DMS 273 (cell line): ENCODE measurements at regions not wholly inside any gene's neighbourhood (a gene's known extent, or its start where the extent isn't known, plus 50 kb on each side); places are given as distances from the start of the nearest gene placed in this dataset.

Experiments used
- DNase-seq: peaks from one replicate; lab custom pipeline; 2025; ENCODE audit not compliant: unreplicated experiment; lab: John Stamatoyannopoulos, UW

- peak; percentile 83 for DNase-seq
These were observed 87.9 kb upstream of the HMCN1 start for GRCh38 chr1:185646202-185646683.

DNA sequence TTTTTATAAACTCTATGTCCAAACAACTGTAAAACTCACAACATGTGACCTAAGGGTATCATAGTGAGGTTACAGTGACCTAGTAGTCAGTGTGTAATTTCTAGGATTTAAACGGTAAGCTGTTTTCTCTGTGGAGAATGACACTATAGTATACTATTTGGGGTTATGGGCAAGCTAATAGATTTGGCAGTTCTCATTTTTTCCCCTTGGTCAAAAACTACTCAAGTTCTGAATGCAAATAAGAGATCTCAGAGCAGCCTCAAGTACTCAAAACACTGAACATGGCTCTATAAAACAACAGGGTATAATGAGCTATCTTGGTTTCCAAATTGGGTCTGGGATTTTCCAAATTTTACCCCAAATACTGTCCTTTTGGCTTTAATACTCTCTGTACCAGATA is 88.5 kb upstream of the HMCN1 start:
- DNase-seq, result no peak

GRCh38 chr1:185645162-185645640 is 89.0 kb upstream of the HMCN1 start:
- no peak for DNase-seq

- DNase-seq, result no peak
These were observed 89.7 kb upstream of the HMCN1 start for GRCh38 chr1:185644531-185644930.

- no peak for DNase-seq
These were observed 97.3 kb upstream of the HMCN1 start for GRCh38 chr1:185636848-185637247.

DNA sequence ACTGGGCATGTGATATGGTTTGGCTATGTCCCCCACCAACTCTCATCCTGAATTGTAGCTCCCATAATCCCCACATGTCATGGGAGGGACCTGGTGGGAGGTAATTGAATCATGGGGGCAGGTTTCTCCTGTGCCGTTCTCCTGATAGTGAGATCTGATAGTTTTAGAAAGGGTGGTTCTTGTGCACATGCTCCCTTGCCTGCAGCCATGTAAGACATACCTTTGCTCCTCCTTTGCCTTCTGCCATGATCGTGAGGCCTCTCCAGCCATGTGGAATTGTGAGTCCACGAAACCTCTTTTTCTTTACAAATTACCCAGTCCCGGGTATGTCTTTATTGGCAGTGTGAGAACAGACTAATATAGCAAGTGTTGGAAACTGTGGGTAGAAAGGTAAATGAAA is 99.5 kb upstream of the HMCN1 start:
- no peak for DNase-seq

- DNase-seq, result no peak
These were observed 101.3 kb upstream of the HMCN1 start for GRCh38 chr1:185632659-185633423.

GRCh38 chr1:185631843-185632242 is 102.3 kb upstream of the HMCN1 start:
- DNase-seq, result no peak

- DNase-seq, result no peak
These were observed 106.3 kb upstream of the HMCN1 start for GRCh38 chr1:185627761-185628501.

DNA sequence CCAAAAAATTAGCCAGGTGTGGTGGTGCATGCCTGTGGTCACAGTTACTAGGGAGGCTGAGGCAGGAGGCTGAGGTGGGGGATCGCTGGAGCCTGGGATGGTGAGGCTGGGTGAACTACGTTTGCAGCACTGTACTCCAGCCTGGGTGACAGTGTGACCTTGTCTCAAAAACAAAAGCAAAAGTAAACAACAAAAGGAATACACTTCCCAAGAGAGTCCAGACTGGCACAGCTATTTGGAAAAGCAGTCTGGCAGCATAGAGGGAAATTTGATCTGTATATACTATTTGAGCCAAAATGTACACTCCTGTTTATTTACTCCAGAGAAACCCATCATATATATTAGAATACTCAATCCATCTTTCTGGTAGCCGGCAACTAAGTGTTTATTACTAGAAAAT is 107.0 kb upstream of the HMCN1 start:
- DNase-seq, result no peak

DNA sequence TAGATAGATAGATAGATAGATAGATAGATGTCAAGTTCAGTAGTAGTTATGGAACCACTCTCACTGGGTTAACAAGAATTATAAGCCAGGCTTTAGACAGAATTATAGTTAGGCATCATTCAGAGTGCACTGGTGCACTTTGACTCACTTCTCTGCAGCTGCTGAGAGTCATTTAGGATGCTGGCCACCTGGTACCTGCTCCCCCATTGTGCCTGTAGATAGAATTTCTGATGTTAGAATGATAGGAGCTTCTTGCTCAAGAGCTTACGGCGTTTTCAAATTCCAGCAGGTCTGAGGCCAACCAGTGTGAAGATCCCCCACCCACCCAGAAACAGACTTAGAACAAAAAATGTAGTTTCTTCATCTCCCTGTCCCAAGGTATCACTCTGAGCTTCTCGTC is 107.8 kb upstream of the HMCN1 start:
- DNase-seq, result no peak

- DNase-seq, result no peak
These were observed 123.2 kb upstream of the HMCN1 start for GRCh38 chr1:185610954-185611353.

DNA sequence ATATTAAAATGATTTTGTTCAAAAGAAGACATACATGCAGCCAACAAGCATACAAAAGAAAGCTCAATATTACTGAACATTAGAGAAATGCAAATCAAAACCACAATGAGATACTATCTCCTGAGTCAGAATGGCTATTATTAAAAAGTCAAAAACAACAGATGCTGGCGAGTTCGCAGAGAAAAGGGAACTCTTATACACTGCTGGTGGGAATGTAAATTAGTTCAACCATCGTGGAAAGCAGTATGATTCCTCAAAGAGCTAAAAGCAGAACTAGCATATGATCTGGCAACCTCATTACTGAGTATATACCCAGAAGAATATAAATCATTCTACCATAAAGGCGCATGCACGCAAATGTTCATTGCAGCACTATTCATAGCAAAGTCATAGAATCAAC is 126.0 kb upstream of the HMCN1 start:
- peak; percentile 10 for DNase-seq

DNA sequence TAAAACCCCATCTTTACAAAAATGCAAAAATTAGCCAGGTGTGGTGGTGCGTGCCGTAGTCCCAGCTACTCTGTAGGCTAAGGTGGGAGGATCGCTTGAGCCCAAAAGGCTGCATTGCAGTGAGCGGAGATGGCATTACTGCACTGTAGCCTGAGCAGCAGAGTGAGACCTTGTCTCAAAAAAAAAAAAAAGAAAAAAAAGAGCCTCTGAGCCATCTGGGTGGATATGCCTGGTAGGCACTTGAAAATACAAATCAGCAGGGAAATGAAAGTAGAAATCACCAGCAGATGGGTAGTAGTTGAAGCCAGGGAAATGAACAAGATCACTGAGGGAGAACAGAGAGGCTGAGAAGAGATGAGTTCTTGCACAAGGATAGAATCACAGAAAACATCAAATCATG is 131.0 kb upstream of the HMCN1 start:
- DNase-seq, result peak; percentile 13

GRCh38 chr1:185601189-185601588 is 133.0 kb upstream of the HMCN1 start:
- no peak for DNase-seq

DNA sequence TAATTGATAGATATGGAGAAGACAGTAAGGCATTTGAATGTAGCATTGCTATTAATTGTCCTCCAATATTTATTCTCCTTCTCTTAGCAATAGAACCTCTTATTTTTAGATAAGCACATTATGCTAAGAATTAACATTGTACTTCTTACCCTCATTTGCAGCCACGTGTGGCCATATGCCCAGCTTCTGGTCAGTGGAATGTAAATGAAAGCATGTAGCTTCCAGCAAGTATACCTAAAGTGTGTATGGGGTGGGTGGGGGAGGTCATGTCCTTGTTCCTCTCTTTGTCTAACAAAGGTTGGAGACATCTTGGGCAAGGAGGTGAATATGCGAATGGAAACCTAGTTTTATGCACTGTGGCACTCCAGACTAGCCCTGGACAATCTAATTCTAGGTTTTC is 133.6 kb upstream of the HMCN1 start:
- no peak for DNase-seq

GRCh38 chr1:185598332-185598731 is 135.9 kb upstream of the HMCN1 start:
- DNase-seq, result no peak

DNA sequence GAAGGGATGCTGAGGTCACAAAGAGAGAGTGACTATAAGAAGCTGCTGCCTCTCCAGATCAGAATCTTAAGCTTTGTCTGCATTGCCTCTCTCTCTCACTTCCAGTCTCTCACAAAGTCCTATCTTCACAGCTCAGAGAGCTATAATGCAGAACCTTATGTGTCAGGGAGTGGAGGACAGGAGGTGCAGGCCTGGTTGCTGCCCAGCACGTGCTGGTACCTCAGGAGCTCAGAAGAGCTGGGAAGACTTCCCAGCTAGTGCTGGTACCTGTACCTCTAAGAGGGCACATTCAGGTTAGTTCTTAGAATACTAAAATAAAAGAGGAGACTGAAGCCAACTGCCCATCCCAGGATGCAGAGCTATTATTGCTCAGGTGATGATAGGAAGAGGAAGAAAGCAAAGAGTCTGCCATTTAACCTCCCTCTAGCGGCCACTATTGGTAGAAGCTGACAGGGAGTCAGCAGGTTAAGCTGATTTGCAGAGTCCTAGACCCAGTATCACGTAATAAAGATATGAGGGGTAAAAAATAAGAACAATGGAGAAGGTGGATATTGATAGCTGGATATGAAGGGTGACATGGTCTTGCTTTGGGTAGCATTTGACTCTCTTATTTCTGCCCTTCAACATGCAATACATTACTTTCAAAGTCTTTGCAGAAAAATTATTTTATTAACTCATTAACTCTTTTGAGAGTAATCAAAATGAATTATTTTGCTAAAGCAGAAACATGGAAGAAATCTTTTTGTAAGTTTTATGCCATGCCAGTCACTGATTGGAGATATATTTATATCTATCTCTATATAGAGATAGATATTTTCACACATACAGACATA is 138.1 kb upstream of the HMCN1 start:
- peak; percentile 75 for DNase-seq

DNA sequence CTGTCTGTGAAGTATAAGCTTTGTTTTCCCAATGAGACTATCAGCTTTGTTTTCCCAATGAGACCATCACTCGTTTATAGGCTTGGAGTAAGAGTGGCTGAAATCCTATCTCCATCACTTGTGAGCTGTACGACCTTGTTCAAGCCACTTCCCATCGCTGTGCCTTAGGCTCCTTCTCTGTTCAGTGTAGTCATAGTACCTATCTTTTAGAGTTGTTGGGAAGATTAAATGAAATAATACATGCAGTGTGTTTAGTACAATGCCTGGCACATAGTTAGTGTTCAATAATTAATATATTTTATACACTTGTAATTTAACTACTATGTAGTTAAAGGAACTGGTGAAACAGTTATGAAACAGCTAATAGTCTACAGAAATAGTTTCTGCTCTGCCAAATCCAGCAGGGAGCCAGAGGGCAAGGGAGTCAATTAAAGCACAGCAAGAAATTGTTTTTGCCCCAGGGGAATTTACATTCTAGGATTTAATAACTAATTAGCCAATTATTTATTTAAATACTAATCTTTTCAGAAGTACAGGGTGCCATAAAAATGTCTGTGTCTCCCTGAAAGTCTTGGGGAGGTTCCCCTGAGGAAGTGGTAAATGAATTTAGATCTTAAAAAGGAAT is 139.3 kb upstream of the HMCN1 start:
- no peak for DNase-seq

GRCh38 chr1:185593271-185593670 is 140.9 kb upstream of the HMCN1 start:
- no peak for DNase-seq

GRCh38 chr1:185585770-185586169 is 148.4 kb upstream of the HMCN1 start:
- DNase-seq, result no peak
